Loucy (cell line): ENCODE measurements at regions not wholly inside any gene's neighbourhood (a gene's known extent, or its start where the extent isn't known, plus 50 kb on each side); places are given as distances from the start of the nearest gene placed in this dataset.

Experiments used
- H2AFZ ChIP-seq: fragments of 200-600 bp; sonication (generic); 2 replicates; pipeline ENCODE4 v1.6.0; 2016; ENCODE audit warnings: antibody characterized with exemption, mild to moderate bottlenecking, low read length, moderate library complexity
- H3F3A ChIP-seq: fragments of 200-600 bp; 2 replicates; pipeline ENCODE4 v1.6.0; 2016; ENCODE audit warnings: antibody characterized with exemption, low read depth, mild to moderate bottlenecking
- H3K27me3 ChIP-seq: fragments of 200-600 bp; sonication (generic); 2 replicates; pipeline ENCODE4 v1.6.1; 2014; ENCODE audit warnings: low read length, mild to moderate bottlenecking; ENCODE audit not compliant: insufficient read depth, poor library complexity, severe bottlenecking
- H3K36me3 ChIP-seq: fragments of 200-600 bp; sonication (generic); 2 replicates; pipeline ENCODE4 v1.6.1; 2016; ENCODE audit warnings: low read length; ENCODE audit not compliant: insufficient read depth
- H3K4me1 ChIP-seq: fragments of 200-600 bp; sonication (generic); 2 replicates; pipeline ENCODE4 v1.5.1; 2014; ENCODE audit warnings: low read length, mild to moderate bottlenecking; ENCODE audit not compliant: insufficient read depth, poor library complexity, severe bottlenecking
- H3K4me2 ChIP-seq: fragments of 200-600 bp; sonication (generic); 2 replicates; pipeline ENCODE4 v1.6.0; 2014; ENCODE audit warnings: antibody characterized with exemption, low read length, low read depth, mild to moderate bottlenecking; ENCODE audit not compliant: poor library complexity, severe bottlenecking
- H3K4me3 ChIP-seq: fragments of 200-600 bp; sonication (generic); 2 replicates; pipeline ENCODE4 v1.5.1; 2014; ENCODE audit warnings: low read length, mild to moderate bottlenecking, mixed read lengths; ENCODE audit not compliant: poor library complexity, severe bottlenecking
- H3K79me2 ChIP-seq: fragments of 200-600 bp; sonication (generic); 2 replicates; pipeline ENCODE4 v1.6.1; 2014; ENCODE audit warnings: low read length; ENCODE audit not compliant: insufficient read depth
- H3K9ac ChIP-seq: fragments of 200-600 bp; sonication (generic); 2 replicates; pipeline ENCODE4 v1.6.0; 2014; ENCODE audit warnings: mild to moderate bottlenecking, low read depth, low read length, moderate library complexity; ENCODE audit not compliant: poor library complexity, severe bottlenecking
- H3K9me2 ChIP-seq: fragments of 200-600 bp; sonication (generic); replicated peaks from 2 replicates; pipeline ENCODE4 v1.6.1; 2016; ENCODE audit warnings: low read depth, low read length, mixed read lengths
- H3K9me3 ChIP-seq: fragments of 200-600 bp; sonication (generic); 2 replicates; pipeline ENCODE4 v1.6.1; 2014; ENCODE audit warnings: mild to moderate bottlenecking, antibody characterized with exemption, low read length, low read depth; ENCODE audit not compliant: insufficient read depth
- H4K20me1 ChIP-seq: fragments of 200-600 bp; sonication (generic); 2 replicates; pipeline ENCODE4 v1.6.0; 2014; ENCODE audit warnings: antibody characterized with exemption, low read length, mild to moderate bottlenecking; ENCODE audit not compliant: insufficient read depth, poor library complexity, severe bottlenecking
- EZH2phosphoT487 ChIP-seq: fragments of 200-600 bp; IDR thresholded peaks from 2 replicates; pipeline ENCODE4 v1.6.1; 2018; ENCODE audit warnings: antibody characterized with exemption, mild to moderate bottlenecking, moderate library complexity, borderline replicate concordance
- TF ChIP-seq, protein P1 (sequence below): fragments of 200-600 bp; sonication (generic); conservative IDR thresholded peaks from 2 replicates; pipeline ENCODE4 v1.5.1; 2014; ENCODE audit warnings: mild to moderate bottlenecking, antibody characterized with exemption, low read length

- Histone ChIP-seq H2AFZ (no peak overlapping the region), H4K20me1 (no peaks in the 10 kb centered on the region), H3K36me3 (no peaks in the 10 kb centered on the region), H3K4me2 (no peak overlapping the region), H3F3A (peaks cover 3% of the 10 kb centered on the region; the same call in 1 of the 2 replicates), H3K27me3 (no peaks in the 10 kb centered on the region), H3K9me3 (no peaks in the 10 kb centered on the region; the same call in 1 of the 2 replicates), H3K4me3 (no peak overlapping the region), H3K9me2 (no peaks in the 10 kb centered on the region), H3K9ac (no peak overlapping the region), H3K79me2 (no peaks in the 10 kb centered on the region), H3K4me1 (peaks cover 8% of the 10 kb centered on the region)
- TF ChIP-seq, protein P1, sequence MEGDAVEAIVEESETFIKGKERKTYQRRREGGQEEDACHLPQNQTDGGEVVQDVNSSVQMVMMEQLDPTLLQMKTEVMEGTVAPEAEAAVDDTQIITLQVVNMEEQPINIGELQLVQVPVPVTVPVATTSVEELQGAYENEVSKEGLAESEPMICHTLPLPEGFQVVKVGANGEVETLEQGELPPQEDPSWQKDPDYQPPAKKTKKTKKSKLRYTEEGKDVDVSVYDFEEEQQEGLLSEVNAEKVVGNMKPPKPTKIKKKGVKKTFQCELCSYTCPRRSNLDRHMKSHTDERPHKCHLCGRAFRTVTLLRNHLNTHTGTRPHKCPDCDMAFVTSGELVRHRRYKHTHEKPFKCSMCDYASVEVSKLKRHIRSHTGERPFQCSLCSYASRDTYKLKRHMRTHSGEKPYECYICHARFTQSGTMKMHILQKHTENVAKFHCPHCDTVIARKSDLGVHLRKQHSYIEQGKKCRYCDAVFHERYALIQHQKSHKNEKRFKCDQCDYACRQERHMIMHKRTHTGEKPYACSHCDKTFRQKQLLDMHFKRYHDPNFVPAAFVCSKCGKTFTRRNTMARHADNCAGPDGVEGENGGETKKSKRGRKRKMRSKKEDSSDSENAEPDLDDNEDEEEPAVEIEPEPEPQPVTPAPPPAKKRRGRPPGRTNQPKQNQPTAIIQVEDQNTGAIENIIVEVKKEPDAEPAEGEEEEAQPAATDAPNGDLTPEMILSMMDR = no peak
- no peak for TF ChIP-seq EZH2phosphoT487
These were observed 412.1 kb upstream of the CLINT1 start for GRCh38 chr5:158270996-158271554.

DNA sequence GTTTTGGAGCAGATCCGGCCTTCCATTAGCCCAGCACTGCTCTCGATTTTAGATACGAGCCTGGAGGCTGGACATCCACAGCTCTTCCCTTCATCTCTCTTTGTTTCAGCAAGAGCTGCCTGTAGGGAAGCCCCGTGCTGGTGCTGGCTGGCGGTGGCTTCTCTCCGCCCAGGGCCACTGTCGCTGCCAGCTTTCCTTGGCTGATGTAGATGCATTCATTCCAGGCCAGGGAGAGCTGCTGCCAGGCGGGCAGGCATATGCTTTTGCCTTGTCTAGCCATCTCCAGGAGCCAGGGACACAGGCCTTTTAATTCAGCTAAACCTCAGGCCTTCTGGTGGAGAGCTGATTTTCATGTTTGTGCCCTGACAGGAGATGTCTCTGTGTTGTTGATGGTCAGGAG is 409.3 kb upstream of the CLINT1 start:
- Histone ChIP-seq H3K27me3 (no peaks in the 10 kb centered on the region), H3K4me1 (peaks cover 8% of the 10 kb centered on the region), H3K9ac (no peak overlapping the region), H3K9me3 (no peaks in the 10 kb centered on the region; the same call in 1 of the 2 replicates), H3K79me2 (no peaks in the 10 kb centered on the region), H3K9me2 (no peaks in the 10 kb centered on the region), H4K20me1 (no peaks in the 10 kb centered on the region), H3K36me3 (no peaks in the 10 kb centered on the region), H3K4me3 (no peak overlapping the region), H3F3A (peaks cover 3% of the 10 kb centered on the region; the same call in 1 of the 2 replicates), H2AFZ (no peak overlapping the region), H3K4me2 (no peak overlapping the region)
- TF ChIP-seq EZH2phosphoT487 = no peak
- TF ChIP-seq, protein P1 = no peak

- H3K4me1 ChIP-seq = peaks cover 8% of the 10 kb centered on the region
- peaks cover 3% of the 10 kb centered on the region; the same call in 1 of the 2 replicates for H3F3A ChIP-seq
- no peaks in the 10 kb centered on the region for H3K27me3 ChIP-seq
- no peaks in the 10 kb centered on the region for H3K79me2 ChIP-seq
- TF ChIP-seq EZH2phosphoT487 = no peak
- TF ChIP-seq, protein P1 = no peak
- H4K20me1 ChIP-seq = no peaks in the 10 kb centered on the region
- H3K9me3 ChIP-seq = no peaks in the 10 kb centered on the region; the same call in 1 of the 2 replicates
- H3K36me3 ChIP-seq = no peaks in the 10 kb centered on the region
- H3K9me2 ChIP-seq = no peaks in the 10 kb centered on the region
- H3K9ac ChIP-seq = no peak overlapping the region
- H2AFZ ChIP-seq = no peak overlapping the region
- no peak overlapping the region for H3K4me3 ChIP-seq
- H3K4me2 ChIP-seq = no peak overlapping the region
These were observed 408.3 kb upstream of the CLINT1 start for GRCh38 chr5:158267228-158267627.
